Glutamatergic neuron (in vitro differentiated cells): ENCODE measurements at regions not wholly inside any gene's neighbourhood (a gene's known extent, or its start where the extent isn't known, plus 50 kb on each side); places are given as distances from the start of the nearest gene placed in this dataset.

Experiments
- DNase-seq: peaks from one replicate; pipeline ENCODE4 v3.0.0; 2022
- H3K27ac Mint-ChIP-seq: one replicate; pipeline ENCODE4 v1.8.0; 2020; ENCODE audit warnings: mild to moderate bottlenecking, mixed read lengths, inconsistent platforms; ENCODE audit not compliant: unreplicated experiment
- H3K27me3 Mint-ChIP-seq: one replicate; pipeline ENCODE4 v1.8.0; 2020; ENCODE audit warnings: mild to moderate bottlenecking, moderate library complexity, mixed read lengths, inconsistent platforms; ENCODE audit not compliant: unreplicated experiment
- H3K36me3 Mint-ChIP-seq: one replicate; pipeline ENCODE4 v1.8.0; 2020; ENCODE audit warnings: mild to moderate bottlenecking, mixed read lengths, inconsistent platforms; ENCODE audit not compliant: unreplicated experiment
- H3K4me1 Mint-ChIP-seq: one replicate; pipeline ENCODE4 v1.8.0; 2020; ENCODE audit warnings: mild to moderate bottlenecking, low read depth, mixed read lengths, inconsistent platforms; ENCODE audit not compliant: unreplicated experiment
- H3K4me3 Mint-ChIP-seq: one replicate; pipeline ENCODE4 v1.8.0; 2020; ENCODE audit warnings: mild to moderate bottlenecking, mixed read lengths, inconsistent platforms; ENCODE audit not compliant: unreplicated experiment
- H3K9me3 Mint-ChIP-seq: one replicate; pipeline ENCODE4 v1.8.0; 2020; ENCODE audit warnings: mild to moderate bottlenecking, moderate library complexity, mixed read lengths, inconsistent platforms; ENCODE audit not compliant: unreplicated experiment
- TF ChIP-seq, protein P1 (sequence below): fragments of 200-600 bp; sonication (generic); IDR thresholded peaks from one replicate; pipeline ENCODE4 v1.5.0; 2021; ENCODE audit not compliant: partially characterized antibody, unreplicated experiment

DNA sequence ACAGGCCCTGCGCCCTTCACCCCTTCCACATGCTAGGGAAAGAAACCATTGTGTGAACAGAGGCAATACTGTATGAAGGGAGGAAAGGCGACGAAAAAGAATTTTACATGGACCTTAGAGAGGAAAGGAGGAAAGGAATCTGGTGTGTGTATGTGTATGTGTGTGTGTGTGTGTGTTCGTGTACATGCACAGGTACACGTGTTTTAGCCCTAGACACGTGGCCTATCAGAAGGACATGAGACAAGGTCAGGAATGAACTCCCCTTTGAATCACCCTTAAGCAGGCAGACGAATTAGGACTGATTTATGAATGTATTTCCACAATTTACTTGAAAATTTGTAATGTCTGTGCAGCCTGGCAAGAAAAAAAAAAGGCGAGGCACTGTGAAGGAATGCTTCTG lies 276.0 kb downstream of the ZNF516 start:
- Mint-ChIP-seq H3K27ac (no peak overlapping the region), H3K4me1 (peaks cover 2% of the 10 kb centered on the region), H3K4me3 (no peak overlapping the region), H3K9me3 (peaks cover 3% of the 10 kb centered on the region), H3K27me3 (peaks cover 3% of the 10 kb centered on the region), H3K36me3 (no peaks in the 10 kb centered on the region)
- TF ChIP-seq, protein P1, sequence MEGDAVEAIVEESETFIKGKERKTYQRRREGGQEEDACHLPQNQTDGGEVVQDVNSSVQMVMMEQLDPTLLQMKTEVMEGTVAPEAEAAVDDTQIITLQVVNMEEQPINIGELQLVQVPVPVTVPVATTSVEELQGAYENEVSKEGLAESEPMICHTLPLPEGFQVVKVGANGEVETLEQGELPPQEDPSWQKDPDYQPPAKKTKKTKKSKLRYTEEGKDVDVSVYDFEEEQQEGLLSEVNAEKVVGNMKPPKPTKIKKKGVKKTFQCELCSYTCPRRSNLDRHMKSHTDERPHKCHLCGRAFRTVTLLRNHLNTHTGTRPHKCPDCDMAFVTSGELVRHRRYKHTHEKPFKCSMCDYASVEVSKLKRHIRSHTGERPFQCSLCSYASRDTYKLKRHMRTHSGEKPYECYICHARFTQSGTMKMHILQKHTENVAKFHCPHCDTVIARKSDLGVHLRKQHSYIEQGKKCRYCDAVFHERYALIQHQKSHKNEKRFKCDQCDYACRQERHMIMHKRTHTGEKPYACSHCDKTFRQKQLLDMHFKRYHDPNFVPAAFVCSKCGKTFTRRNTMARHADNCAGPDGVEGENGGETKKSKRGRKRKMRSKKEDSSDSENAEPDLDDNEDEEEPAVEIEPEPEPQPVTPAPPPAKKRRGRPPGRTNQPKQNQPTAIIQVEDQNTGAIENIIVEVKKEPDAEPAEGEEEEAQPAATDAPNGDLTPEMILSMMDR = no peak
- DNase-seq = no peak

DNA sequence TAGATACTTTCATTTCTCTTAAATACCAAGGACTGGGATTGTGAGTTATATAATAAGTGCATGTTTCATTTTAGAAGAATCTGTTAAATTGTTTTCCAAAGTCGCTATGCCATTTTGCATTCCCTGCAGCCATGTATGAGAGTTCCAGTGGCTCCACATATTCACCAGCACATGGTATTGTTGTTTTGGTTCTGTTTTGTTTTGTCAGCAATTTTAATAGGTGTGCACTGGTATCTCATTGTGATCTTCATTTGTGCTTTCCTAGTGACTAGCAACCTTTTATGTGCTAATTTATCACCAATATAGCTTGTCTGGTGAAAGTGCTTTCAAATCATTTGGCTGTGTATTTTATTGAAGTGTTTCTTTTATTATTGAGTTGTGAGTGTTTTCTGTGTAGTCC lies 278.9 kb downstream of the ZNF516 start:
- TF ChIP-seq, protein P1 = no peak
- H3K4me3 Mint-ChIP-seq = no peak overlapping the region
- no peak overlapping the region for H3K27ac Mint-ChIP-seq
- peaks cover 3% of the 10 kb centered on the region for H3K27me3 Mint-ChIP-seq
- no peaks in the 10 kb centered on the region for H3K36me3 Mint-ChIP-seq
- H3K9me3 Mint-ChIP-seq = no peaks in the 10 kb centered on the region
- no peak for DNase-seq
- peaks cover 14% of the 10 kb centered on the region for H3K4me1 Mint-ChIP-seq

DNA sequence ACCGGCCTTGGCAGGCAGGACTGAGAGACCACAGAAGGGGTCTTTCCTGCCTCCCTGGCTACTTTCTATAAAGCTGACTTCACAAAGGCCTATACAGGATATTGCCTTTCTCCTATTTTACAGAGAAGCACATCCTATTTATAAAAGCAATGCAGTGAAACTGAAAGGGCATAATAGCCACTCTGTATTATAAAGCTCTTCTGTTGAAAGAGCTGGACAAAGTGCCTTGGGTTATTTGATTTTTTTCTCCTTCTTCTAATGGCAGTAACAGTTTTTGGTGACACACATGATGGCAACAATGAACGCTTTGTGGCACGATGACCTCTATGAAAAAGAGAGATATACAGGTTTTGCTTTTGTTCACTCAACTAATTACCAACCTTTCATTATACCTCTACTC lies 281.1 kb downstream of the ZNF516 start:
- no peaks in the 10 kb centered on the region for H3K9me3 Mint-ChIP-seq
- no peak for DNase-seq
- H3K4me3 Mint-ChIP-seq = no peak overlapping the region
- peaks cover 14% of the 10 kb centered on the region for H3K4me1 Mint-ChIP-seq
- no peaks in the 10 kb centered on the region for H3K36me3 Mint-ChIP-seq
- peaks cover 4% of the 10 kb centered on the region for H3K27me3 Mint-ChIP-seq
- TF ChIP-seq, protein P1 = no peak
- H3K27ac Mint-ChIP-seq = no peak overlapping the region

DNA sequence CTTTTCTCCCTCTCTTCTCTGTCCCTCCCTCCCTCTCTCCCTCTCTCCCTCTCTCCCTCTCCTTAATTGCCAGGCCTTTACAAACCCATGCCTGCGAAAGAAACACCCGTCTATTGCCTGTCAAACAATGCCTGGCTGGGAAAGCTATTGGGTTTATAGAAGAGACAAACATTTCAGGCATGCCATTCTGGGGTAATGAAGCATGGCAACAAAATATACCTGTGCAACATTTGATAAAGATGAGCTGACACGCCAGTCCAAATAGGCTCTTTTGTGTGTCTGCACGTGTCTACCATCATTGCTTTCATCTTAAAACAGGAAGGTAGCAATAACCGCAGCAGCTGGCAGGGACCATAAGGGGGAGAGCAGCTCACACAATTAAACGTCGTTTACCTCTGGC lies 282.1 kb downstream of the ZNF516 start:
- H3K27me3 Mint-ChIP-seq = peaks cover 4% of the 10 kb centered on the region
- no peaks in the 10 kb centered on the region for H3K36me3 Mint-ChIP-seq
- H3K4me1 Mint-ChIP-seq = peaks cover 14% of the 10 kb centered on the region
- TF ChIP-seq, protein P1 = no peak
- peak overlapping the region; percentile 64 for H3K27ac Mint-ChIP-seq
- no peak for DNase-seq
- no peaks in the 10 kb centered on the region for H3K9me3 Mint-ChIP-seq
- H3K4me3 Mint-ChIP-seq = no peak overlapping the region

DNA sequence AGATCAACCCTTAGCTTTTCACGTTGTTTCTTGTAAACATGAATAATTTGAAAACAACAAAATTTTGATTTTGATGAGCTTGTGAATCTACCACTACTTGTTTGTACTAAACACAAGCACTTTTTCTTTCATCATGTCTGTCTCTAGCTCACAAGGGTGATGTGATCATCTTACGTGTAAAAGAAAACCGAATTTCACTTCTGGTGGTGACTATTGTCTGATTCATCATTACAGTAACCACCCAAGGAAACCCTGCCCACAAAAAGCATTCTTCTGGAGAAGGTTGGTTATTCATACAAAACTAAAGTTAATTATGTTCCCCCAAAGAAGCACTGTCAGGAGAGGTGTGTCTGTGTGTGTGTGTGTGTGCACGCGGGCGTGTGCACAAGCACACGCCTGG lies 285.4 kb downstream of the ZNF516 start:
- TF ChIP-seq, protein P1 = no peak
- Mint-ChIP-seq H3K27me3 (peaks cover 2% of the 10 kb centered on the region), H3K36me3 (no peaks in the 10 kb centered on the region), H3K27ac (no peak overlapping the region), H3K4me3 (no peak overlapping the region), H3K9me3 (no peaks in the 10 kb centered on the region), H3K4me1 (peaks cover 12% of the 10 kb centered on the region)
- DNase-seq = no peak
